K562 (cell line): ENCODE measurements at regions not wholly inside any gene's neighbourhood (a gene's known extent, or its start where the extent isn't known, plus 50 kb on each side); places are given as distances from the start of the nearest gene placed in this dataset.

ENCODE experiments used
- BMI1 ChIP-seq: fragments of 150-350 bp; IDR thresholded peaks from 2 replicates; pipeline ENCODE4 v1.6.1; 2014; ENCODE audit warnings: low read length
- DDX20 ChIP-seq: fragments of 450-650 bp; IDR thresholded peaks from 2 replicates; pipeline ENCODE4 v1.6.1; 2016; ENCODE audit warnings: missing genetic modification characterization, low read depth, mild to moderate bottlenecking, missing compliant biosample characterization, moderate library complexity
- RBM22 ChIP-seq: fragments of 200-400 bp; formaldehyde crosslinking; IDR thresholded peaks from 2 replicates; pipeline ENCODE4 v1.6.1; 2018; ENCODE audit warnings: low read length, low read depth; ENCODE audit not compliant: poor library complexity, severe bottlenecking
- ZNF143 ChIP-seq: sonication (generic); formaldehyde crosslinking; IDR thresholded peaks from 2 replicates; pipeline ENCODE4 v1.9.0; 2022; ENCODE audit warnings: mild to moderate bottlenecking, missing genetic modification reagents
- ZNF695 ChIP-seq: fragments of 450-650 bp; formaldehyde crosslinking; IDR thresholded peaks from 2 replicates; pipeline ENCODE4 v1.4.0; 2020; ENCODE audit warnings: mild to moderate bottlenecking, moderate library complexity
- TF ChIP-seq, protein P1 (sequence below), 2 experiments: fragments of 450-650 bp; IDR thresholded peaks; 2 replicates each; pipeline ENCODE4 v1.6.1; 2016; ENCODE audit warnings: mild to moderate bottlenecking in 2 of 2, borderline replicate concordance in 1 of 2, low read depth in 1 of 2, moderate library complexity in 1 of 2
- TF ChIP-seq, protein P2 (sequence below): fragments of 250-450 bp; sonication (Bioruptor Pico); IDR thresholded peaks from 2 replicates; pipeline ENCODE4 v1.5.0; 2021
- TF ChIP-seq, protein P3 (sequence below): fragments of 200-800 bp; sonication (Bioruptor generic); IDR thresholded peaks from 2 replicates; pipeline ENCODE4 v1.6.1; 2016; ENCODE audit warnings: missing genetic modification characterization, missing compliant biosample characterization

DNA sequence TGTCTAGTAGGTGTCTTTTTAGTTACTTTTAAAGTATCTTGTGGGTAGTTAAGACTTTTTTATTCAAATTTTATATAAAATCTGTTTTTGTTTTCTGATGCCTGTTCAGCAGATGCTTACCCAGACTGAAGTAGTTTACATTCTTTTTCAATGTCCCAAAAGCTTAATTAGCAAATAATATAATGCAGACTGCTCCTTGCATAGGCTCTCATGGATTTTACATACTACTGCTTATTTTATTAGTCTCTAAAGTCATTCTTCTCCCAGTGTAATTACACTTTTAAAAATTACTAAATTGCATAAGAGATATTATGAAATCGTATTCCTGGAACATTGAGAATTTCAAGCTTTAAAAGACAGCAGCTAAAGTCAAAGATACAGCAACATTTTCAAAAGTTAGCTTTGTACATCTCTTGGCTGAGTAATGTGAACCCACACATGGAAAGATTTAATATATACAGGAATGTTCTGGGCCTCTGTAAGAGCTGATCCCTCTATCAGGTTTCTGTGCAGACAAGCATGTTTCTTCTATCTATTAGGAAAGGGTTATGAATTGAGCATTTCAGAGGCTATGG, 148.4 kb upstream of the SPRY1 start (continued):
- TF ChIP-seq, protein P1, sequence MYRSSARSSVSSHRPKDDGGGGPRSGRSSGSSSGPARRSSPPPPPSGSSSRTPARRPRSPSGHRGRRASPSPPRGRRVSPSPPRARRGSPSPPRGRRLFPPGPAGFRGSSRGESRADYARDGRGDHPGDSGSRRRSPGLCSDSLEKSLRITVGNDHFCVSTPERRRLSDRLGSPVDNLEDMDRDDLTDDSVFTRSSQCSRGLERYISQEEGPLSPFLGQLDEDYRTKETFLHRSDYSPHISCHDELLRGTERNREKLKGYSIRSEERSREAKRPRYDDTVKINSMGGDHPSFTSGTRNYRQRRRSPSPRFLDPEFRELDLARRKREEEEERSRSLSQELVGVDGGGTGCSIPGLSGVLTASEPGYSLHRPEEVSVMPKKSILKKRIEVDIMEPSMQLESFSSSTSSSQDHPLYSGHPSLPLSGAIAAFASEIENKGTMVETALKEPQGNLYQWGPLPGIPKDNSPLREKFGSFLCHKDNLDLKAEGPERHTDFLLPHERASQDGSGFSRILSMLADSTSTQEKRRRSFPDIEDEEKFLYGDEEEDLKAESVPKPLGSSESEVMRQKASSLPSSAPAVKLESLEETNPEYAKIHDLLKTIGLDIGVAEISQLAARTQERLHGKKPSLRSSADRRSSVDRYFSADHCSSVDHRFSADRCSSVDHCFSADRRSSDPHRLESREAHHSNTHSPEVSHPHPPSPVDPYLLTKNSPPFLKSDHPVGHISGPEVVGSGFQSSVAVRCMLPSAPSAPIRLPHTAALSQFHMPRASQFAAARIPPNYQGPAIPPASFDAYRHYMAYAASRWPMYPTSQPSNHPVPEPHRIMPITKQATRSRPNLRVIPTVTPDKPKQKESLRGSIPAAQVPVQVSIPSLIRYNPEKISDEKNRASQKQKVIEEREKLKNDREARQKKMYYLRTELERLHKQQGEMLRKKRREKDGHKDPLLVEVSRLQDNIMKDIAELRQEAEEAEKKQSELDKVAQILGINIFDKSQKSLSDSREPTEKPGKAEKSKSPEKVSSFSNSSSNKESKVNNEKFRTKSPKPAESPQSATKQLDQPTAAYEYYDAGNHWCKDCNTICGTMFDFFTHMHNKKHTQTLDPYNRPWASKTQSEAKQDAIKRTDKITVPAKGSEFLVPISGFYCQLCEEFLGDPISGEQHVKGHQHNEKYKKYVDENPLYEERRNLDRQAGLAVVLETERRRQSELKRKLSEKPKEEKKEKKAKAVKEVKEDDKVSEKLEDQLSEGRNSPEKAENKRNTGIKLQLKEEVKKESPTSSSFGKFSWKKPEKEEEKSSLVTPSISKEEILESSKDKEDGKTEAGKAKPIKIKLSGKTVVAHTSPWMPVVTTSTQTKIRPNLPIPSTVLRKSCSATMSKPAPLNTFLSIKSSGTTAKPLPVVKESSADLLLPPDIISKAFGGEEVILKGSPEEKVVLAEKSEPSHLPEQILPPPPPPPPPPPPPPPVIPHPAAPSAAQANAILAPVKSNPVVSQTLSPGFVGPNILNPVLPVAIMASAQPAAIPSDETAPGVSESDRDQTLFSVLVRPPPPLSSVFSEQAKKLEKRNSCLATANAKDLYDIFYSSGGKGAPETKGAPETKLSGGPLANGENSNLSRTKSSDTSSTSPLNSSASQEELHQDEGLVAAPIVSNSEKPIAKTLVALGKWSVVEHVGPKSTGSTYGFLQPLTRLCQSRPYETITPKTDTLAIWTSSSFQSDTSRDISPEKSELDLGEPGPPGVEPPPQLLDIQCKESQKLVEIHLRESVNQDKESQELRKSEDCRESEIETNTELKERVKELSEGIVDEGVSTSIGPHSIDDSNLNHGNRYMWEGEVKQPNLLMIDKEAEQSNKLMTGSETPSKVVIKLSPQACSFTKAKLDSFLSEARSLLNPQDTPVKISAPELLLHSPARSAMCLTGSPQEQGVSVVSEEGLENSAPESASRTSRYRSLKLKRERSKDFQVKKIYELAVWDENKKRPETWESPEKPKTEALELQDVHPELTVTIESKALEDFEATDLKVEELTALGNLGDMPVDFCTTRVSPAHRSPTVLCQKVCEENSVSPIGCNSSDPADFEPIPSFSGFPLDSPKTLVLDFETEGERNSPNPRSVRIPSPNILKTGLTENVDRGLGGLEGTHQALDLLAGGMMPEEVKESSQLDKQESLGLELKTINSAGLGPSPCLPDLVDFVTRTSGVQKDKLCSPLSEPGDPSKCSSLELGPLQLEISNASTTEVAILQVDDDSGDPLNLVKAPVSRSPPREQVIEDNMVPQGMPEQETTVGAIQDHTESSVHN (IDR thresholded peaks at IDR 0.05; ENCODE audit: borderline replicate concordance in 1 of 2, low read depth in 1 of 2), result no peak
- TF ChIP-seq BMI1 (no peak), ZNF143 (CRISPR knock-in tag) (no peak), DDX20 (tag) (no peak), ZNF695 (no peak), RBM22 (no peak)
- TF ChIP-seq, protein P2, sequence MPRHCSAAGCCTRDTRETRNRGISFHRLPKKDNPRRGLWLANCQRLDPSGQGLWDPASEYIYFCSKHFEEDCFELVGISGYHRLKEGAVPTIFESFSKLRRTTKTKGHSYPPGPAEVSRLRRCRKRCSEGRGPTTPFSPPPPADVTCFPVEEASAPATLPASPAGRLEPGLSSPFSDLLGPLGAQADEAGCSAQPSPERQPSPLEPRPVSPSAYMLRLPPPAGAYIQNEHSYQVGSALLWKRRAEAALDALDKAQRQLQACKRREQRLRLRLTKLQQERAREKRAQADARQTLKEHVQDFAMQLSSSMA (CRISPR knock-in tag), result no peak
- TF ChIP-seq, protein P3, sequence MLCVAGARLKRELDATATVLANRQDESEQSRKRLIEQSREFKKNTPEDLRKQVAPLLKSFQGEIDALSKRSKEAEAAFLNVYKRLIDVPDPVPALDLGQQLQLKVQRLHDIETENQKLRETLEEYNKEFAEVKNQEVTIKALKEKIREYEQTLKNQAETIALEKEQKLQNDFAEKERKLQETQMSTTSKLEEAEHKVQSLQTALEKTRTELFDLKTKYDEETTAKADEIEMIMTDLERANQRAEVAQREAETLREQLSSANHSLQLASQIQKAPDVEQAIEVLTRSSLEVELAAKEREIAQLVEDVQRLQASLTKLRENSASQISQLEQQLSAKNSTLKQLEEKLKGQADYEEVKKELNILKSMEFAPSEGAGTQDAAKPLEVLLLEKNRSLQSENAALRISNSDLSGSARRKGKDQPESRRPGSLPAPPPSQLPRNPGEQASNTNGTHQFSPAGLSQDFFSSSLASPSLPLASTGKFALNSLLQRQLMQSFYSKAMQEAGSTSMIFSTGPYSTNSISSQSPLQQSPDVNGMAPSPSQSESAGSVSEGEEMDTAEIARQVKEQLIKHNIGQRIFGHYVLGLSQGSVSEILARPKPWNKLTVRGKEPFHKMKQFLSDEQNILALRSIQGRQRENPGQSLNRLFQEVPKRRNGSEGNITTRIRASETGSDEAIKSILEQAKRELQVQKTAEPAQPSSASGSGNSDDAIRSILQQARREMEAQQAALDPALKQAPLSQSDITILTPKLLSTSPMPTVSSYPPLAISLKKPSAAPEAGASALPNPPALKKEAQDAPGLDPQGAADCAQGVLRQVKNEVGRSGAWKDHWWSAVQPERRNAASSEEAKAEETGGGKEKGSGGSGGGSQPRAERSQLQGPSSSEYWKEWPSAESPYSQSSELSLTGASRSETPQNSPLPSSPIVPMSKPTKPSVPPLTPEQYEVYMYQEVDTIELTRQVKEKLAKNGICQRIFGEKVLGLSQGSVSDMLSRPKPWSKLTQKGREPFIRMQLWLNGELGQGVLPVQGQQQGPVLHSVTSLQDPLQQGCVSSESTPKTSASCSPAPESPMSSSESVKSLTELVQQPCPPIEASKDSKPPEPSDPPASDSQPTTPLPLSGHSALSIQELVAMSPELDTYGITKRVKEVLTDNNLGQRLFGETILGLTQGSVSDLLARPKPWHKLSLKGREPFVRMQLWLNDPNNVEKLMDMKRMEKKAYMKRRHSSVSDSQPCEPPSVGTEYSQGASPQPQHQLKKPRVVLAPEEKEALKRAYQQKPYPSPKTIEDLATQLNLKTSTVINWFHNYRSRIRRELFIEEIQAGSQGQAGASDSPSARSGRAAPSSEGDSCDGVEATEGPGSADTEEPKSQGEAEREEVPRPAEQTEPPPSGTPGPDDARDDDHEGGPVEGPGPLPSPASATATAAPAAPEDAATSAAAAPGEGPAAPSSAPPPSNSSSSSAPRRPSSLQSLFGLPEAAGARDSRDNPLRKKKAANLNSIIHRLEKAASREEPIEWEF (CRISPR knock-in tag), result no peak
